ENCODE measurements at regions not wholly inside any gene's neighbourhood (a gene's known extent, or its start where the extent isn't known, plus 50 kb on each side); places are given as distances from the start of the nearest gene placed in this dataset.
A peak's percentile ranks its signal among the peaks of the same experiment; 100 is the strongest.

DNA sequence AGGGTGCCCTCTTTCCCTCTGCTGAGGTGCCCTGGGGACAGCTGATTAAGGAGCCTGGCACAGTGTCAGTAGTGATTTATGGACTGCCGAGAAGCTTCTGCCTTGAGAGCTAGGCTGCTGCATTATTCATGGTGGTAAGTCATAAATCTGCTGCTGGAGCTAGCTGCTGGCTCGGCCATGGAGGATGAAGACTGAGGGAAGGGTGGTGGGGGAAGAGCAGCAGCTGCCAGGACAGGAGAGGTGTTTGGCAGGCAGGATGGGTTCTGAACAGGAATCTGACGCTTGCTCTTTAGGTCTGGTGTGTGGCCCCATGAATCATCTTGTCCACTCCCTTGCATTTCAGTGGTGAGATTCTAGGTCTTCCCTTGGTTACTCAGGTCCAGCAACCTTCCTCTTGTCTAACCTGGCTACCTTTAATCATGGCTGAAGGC lies 296.3 kb downstream of the DYSF start:
- TF ChIP-seq, protein P1, sequence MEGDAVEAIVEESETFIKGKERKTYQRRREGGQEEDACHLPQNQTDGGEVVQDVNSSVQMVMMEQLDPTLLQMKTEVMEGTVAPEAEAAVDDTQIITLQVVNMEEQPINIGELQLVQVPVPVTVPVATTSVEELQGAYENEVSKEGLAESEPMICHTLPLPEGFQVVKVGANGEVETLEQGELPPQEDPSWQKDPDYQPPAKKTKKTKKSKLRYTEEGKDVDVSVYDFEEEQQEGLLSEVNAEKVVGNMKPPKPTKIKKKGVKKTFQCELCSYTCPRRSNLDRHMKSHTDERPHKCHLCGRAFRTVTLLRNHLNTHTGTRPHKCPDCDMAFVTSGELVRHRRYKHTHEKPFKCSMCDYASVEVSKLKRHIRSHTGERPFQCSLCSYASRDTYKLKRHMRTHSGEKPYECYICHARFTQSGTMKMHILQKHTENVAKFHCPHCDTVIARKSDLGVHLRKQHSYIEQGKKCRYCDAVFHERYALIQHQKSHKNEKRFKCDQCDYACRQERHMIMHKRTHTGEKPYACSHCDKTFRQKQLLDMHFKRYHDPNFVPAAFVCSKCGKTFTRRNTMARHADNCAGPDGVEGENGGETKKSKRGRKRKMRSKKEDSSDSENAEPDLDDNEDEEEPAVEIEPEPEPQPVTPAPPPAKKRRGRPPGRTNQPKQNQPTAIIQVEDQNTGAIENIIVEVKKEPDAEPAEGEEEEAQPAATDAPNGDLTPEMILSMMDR (IDR thresholded peaks at IDR 0.05; ENCODE audit: low read depth, low read length), result no peak
- no peak for DNase-seq (ENCODE audit: extremely low read depth, low read depth)

DNA sequence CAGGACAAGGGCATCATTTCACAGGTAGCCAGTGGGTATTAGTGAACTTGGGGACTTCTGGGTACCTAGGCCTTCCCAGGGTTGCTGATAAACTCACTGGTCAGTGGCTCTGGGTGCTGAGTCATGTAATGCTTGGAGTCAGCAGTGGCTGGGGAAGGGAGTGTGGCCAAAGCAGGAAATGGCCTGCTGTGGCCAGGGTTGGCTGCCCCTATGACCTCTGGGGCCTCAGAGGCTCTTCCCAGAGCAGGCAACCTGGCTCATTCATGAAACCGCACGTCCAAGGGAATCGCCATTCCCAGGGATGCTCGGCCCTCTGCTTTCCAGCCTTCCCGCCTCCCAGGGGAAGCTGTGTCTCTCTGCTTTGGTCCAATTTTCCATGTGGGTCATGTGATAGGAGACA lies 294.9 kb downstream of the DYSF start:
- TF ChIP-seq, protein P1 (IDR thresholded peaks at IDR 0.05; ENCODE audit: low read depth, low read length), result no peak
- no peak for DNase-seq (ENCODE audit: extremely low read depth, low read depth)

DNA sequence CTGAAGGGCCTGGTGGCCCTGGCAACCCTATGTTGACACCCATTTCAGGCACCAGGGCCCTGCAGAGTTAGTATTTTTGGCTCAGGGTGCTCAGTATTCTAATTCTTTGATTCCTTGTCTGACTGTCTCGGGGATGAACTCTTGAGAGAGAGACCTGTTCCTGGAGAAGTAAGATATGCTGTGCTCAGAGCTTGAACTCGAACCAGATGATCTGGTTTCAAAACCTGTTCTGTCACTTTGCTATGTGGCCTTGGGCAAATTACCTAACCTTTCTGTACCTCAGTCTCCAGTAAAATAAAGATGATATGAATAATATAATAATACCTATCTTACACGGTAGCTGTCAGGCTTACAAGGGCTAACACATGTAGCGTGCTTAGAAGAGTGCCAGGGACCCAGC lies 294.2 kb downstream of the DYSF start:
- no peak for DNase-seq (ENCODE audit: extremely low read depth, low read depth)
- TF ChIP-seq, protein P1 (IDR thresholded peaks at IDR 0.05; ENCODE audit: low read depth, low read length), result no peak

DNA sequence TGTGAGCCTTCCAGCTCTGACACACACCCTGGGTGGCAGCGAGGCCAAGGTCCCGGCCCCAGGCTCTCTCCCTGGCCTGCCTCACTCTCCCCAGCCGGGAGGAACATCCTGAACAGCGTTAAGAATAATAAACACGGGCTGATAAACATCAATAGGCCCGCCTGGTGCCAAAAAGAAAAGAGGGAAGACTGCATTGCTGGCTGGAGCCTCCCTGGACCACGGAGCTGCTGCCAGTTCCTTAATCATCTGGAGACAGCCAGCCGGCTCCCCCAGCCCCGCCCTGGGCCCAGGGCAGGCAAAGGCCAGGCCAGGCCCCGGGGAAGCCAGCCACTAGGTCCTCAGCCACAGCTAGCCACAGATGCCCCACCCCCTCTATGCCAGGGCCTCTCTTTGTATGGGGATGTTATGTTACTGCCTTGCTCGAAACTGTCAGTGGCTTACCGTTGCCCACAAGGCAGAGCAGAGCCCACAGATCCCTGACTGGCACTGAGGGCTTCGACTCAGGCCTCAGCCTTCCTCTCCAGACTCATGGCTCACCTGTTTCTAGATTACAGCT lies 293.7 kb downstream of the DYSF start:
- no peak for DNase-seq (ENCODE audit: extremely low read depth, low read depth)
- TF ChIP-seq, protein P1 (IDR thresholded peaks at IDR 0.05; ENCODE audit: low read depth, low read length), result no peak

DNA sequence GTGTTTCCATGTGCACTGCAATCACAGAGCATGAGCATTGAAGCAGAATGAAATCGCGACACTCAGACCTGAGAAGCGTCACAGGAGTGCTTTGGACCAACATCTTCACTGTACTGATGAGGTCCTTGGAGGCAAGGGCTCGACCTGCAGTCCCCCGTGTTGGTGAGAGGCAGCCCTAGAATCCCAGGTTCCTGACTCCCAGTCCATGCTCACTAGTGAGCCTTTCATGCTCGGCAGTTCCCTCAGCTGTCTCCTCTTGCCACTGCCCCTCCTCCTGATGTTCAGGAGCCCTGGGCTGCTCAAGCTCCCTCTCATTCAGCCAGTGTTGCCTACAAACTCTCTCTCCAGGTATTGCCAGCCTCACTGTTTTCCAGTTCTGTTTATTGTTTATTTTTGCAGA lies 291.4 kb downstream of the DYSF start:
- no peak for DNase-seq (ENCODE audit: extremely low read depth, low read depth)
- TF ChIP-seq, protein P1 (IDR thresholded peaks at IDR 0.05; ENCODE audit: low read depth, low read length), result no peak

DNA sequence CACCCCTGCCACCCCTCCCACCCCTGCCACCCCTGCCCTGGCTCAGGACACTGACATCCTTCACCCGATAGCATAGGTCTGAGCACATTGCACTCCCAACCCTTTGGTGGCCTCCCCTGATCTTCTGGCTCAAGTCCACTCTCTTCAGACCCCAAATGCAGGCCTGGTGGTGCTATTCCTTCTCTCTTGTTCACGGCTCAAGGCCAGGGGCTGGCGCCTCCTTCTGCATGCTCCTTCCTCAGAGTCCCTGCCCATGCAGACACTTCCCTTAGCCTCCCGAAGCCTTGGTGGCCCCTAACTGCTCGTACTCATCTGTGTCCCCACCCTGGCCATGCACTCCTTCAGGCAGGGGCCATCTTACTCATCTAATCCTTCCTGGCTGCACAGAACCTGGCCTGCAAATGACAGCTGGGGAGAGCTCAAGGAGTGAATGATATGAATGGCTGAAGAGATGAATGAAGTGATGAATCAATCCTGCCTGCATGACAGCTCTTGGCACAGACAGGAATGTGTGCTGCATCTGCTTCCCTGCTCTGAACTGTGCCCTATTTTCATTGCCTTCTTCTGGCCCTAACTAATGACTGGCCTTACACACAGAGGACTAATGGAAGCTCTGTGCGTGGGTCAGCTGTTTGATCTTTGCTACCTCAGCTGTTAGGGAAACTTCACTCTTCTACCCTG lies 290.8 kb downstream of the DYSF start:
- TF ChIP-seq, protein P1 (IDR thresholded peaks at IDR 0.05; ENCODE audit: low read depth, low read length), result no peak
- DNase-seq (ENCODE audit: extremely low read depth, low read depth), result no peak

DNA sequence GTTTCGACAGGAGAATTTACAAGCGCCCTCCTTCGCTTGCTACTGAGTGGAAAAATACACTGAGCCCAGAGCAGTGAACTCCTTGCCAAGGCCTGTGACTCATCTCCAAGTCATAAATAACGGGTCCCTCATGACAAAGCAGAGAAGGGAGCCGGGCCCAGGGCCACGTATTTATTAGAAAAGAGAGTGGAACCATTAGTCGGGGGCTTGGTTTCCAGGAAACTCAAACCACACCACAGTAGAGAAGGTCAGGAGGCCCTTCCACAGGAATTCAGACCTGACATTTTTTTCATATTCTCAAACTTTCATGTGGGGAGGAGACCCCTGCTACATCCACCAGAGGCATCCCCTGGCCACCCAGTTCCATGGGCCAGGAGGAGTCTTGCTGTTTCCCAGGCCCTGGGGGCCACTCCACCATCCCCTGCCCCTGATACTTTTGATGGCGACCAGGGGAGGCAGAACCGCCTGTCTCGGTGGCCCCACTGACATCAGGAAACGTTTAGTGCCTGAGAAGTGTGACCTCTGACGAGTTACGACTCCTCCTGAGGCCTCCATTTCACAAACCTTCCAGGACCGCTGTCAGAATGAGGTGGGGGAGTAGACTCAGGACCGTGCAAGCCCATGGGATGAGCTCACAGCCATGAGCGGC lies 289.7 kb downstream of the DYSF start:
- TF ChIP-seq, protein P1 (IDR thresholded peaks at IDR 0.05; ENCODE audit: low read depth, low read length), result no peak
- peak; percentile 65 for DNase-seq (ENCODE audit: extremely low read depth, low read depth)

Measured in AG09319 (cell line).